CD4-positive, alpha-beta T cell (primary cell): ENCODE measurements at regions not wholly inside any gene's neighbourhood (a gene's known extent, or its start where the extent isn't known, plus 50 kb on each side); places are given as distances from the start of the nearest gene placed in this dataset.

Experiments used
- ATAC-seq: fragments of 200-7000 bp; cut with Tn5 transposase; one replicate; pipeline ENCODE4 v1.10.0; 2022; ENCODE audit warnings: mild to moderate bottlenecking; ENCODE audit not compliant: poor library complexity
- CTCF ChIA-PET: fragments of 350-600 bp; sonication (Branson Sonifier 250); formaldehyde crosslinking; loops from one replicate; lab custom pipeline; 2021; ENCODE audit warnings: antibody characterized with exemption, inconsistent platforms; lab: Charles Lee
- POLR2A ChIA-PET: fragments of 350-600 bp; sonication (Branson Sonifier 250); formaldehyde crosslinking; loops from one replicate; lab custom pipeline; 2021; ENCODE audit warnings: antibody characterized with exemption, inconsistent platforms; lab: Charles Lee
- DNase-seq, 14 experiments: peaks; one replicate each; pipeline ENCODE4 v3.0.0-alpha.2; 2013 to 2020; ENCODE audit warnings: mixed read lengths in 2 of 14
- H3K27ac ChIP-seq, 2 donors: one replicate each; pipeline versions ENCODE4 v1.5.1 to v1.7.0; 2013; ENCODE audit warnings: low read length in 2 of 2, low read depth in 1 of 2, mild to moderate bottlenecking in 1 of 2
- H3K27me3 ChIP-seq, 2 experiments: 1 replicate in 1 of 2; 2 replicates in 1 of 2; pipeline versions ENCODE4 v1.6.1 to v1.7.0; 2013; ENCODE audit warnings: low read length in 2 of 2, control low read depth in 1 of 2, mild to moderate bottlenecking in 1 of 2, moderate library complexity in 1 of 2; ENCODE audit not compliant: insufficient read depth in 2 of 2, control insufficient read depth in 1 of 2
- H3K36me3 ChIP-seq: one replicate; pipeline ENCODE4 v1.6.1; 2013; ENCODE audit warnings: low read length, control low read depth; ENCODE audit not compliant: insufficient read depth
- H3K4me1 ChIP-seq: one replicate; pipeline ENCODE4 v1.6.1; 2013; ENCODE audit warnings: low read length, control low read depth; ENCODE audit not compliant: insufficient read depth
- H3K4me3 ChIP-seq: one replicate; pipeline ENCODE4 v1.5.1; 2013; ENCODE audit warnings: mild to moderate bottlenecking, low read length, moderate library complexity
- H3K9me3 ChIP-seq, 2 experiments: 1 replicate in 1 of 2; 2 replicates in 1 of 2; pipeline versions ENCODE4 v1.6.1 to v1.7.0; 2013; ENCODE audit warnings: low read length in 2 of 2, mild to moderate bottlenecking in 2 of 2, control low read depth in 1 of 2, moderate library complexity in 1 of 2; ENCODE audit not compliant: control insufficient read depth in 1 of 2, insufficient read depth in 1 of 2
- H3K27ac Mint-ChIP-seq: one replicate; pipeline ENCODE4 v1.8.0; 2020; ENCODE audit warnings: mixed read lengths
- H3K27me3 Mint-ChIP-seq: one replicate; pipeline ENCODE4 v1.8.0; 2021; ENCODE audit warnings: mixed read lengths
- H3K36me3 Mint-ChIP-seq: one replicate; pipeline ENCODE4 v1.8.0; 2021; ENCODE audit warnings: low read depth, mixed read lengths
- H3K4me1 Mint-ChIP-seq: one replicate; pipeline ENCODE4 v1.8.0; 2021; ENCODE audit warnings: low read depth, mixed read lengths
- H3K4me3 Mint-ChIP-seq: one replicate; pipeline ENCODE4 v1.8.0; 2020; ENCODE audit warnings: mild to moderate bottlenecking, mixed read lengths
- H3K9me3 Mint-ChIP-seq: one replicate; pipeline ENCODE4 v1.8.0; 2020; ENCODE audit warnings: mixed read lengths
- CTCF ChIP-seq: fragments of 200-600 bp; IDR thresholded peaks from one replicate; pipeline ENCODE4 v1.8.0; 2022; ENCODE audit warnings: antibody characterized with exemption, mild to moderate bottlenecking
- intact Hi-C, 2 experiments: fragments of 100-400 bp; cut with DNase I in 1 of 2; cut with micrococcal nuclease in 1 of 2; formaldehyde crosslinking; loops; one replicate each; pipeline versions ENCODE4 v1.15.1 to v1.9.0; 2023 to 2025; cut with DNase I, micrococcal nuclease

- TF ChIP-seq CTCF, result no peak
- Histone ChIP-seq H3K36me3 (no peaks in the 10 kb centered on the region), H3K27ac (no peak overlapping the region), H3K27me3 (no peaks in the 10 kb centered on the region), H3K4me1 (no peaks in the 10 kb centered on the region), H3K4me3 (no peak overlapping the region), H3K9me3 (peaks cover 0 to 3% of the 10 kb centered on the region in 2 experiments)
- Mint-ChIP-seq H3K27ac (no peak overlapping the region), H3K27me3 (no peaks in the 10 kb centered on the region), H3K9me3 (peaks cover 6% of the 10 kb centered on the region), H3K4me3 (no peak overlapping the region), H3K36me3 (no peaks in the 10 kb centered on the region), H3K4me1 (no peaks in the 10 kb centered on the region)
- ChIA-PET POLR2A (no interaction called here), CTCF (no interaction called here)
- ATAC-seq (no peak), DNase-seq (no peak)
- intact Hi-C loops, result no loop called here
These were observed 604.6 kb downstream of the TFAP2A start for GRCh38 chr6:9810286-9810685.

- Histone ChIP-seq H3K27ac (no peak overlapping the region), H3K36me3 (no peaks in the 10 kb centered on the region), H3K4me1 (no peaks in the 10 kb centered on the region), H3K27me3 (no peaks in the 10 kb centered on the region), H3K4me3 (no peak overlapping the region), H3K9me3 (peaks cover 0 to 16% of the 10 kb centered on the region in 2 experiments)
- ChIA-PET POLR2A (no interaction called here), CTCF (no interaction called here)
- no peak for TF ChIP-seq CTCF
- H3K27me3 Mint-ChIP-seq, result no peaks in the 10 kb centered on the region
- H3K9me3 Mint-ChIP-seq, result peaks cover 6% of the 10 kb centered on the region
- no peaks in the 10 kb centered on the region for H3K36me3 Mint-ChIP-seq
- intact Hi-C loops, result no loop called here
- H3K27ac Mint-ChIP-seq, result no peak overlapping the region
- no peaks in the 10 kb centered on the region for H3K4me1 Mint-ChIP-seq
- no peak for ATAC-seq
- DNase-seq, result no peak
- no peak overlapping the region for H3K4me3 Mint-ChIP-seq
These were observed 608.7 kb downstream of the TFAP2A start for GRCh38 chr6:9806195-9806594.

DNA sequence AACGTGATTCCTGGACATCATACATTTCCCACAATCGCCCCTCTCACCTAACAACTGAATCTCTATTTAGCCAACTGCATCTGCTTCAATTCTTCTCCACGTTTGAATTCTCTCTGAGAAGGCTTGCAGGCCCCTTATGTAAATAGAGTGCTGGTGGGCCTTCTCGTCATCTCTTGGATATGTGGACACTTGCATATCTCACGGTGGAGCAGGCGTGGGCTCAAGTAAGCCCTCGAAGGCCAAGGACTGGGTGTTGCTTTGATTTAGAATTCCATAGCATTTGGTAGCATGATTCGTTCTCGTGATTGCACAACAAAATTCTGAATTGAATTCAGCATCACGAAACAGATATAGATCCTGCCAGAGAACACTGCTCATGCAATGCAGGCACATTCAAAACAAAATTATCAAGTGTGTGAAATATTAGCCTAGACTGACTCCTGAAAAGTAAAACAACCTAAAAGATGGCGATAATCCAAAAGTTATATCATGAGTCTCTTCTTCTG lies 613.6 kb downstream of the TFAP2A start:
- H3K9me3 Mint-ChIP-seq, result peaks cover 6% of the 10 kb centered on the region
- Histone ChIP-seq H3K4me1 (no peaks in the 10 kb centered on the region), H3K27ac (no peak overlapping the region), H3K9me3 (peaks cover 0 to 13% of the 10 kb centered on the region in 2 experiments), H3K27me3 (no peaks in the 10 kb centered on the region), H3K36me3 (no peaks in the 10 kb centered on the region), H3K4me3 (no peak overlapping the region)
- no peaks in the 10 kb centered on the region for H3K36me3 Mint-ChIP-seq
- no peak overlapping the region for H3K27ac Mint-ChIP-seq
- H3K4me1 Mint-ChIP-seq, result no peaks in the 10 kb centered on the region
- H3K4me3 Mint-ChIP-seq, result no peak overlapping the region
- ATAC-seq (no peak), DNase-seq (no peak)
- ChIA-PET CTCF (no interaction called here), POLR2A (no interaction called here)
- no peaks in the 10 kb centered on the region for H3K27me3 Mint-ChIP-seq
- no peak for TF ChIP-seq CTCF
- intact Hi-C loops, result no loop called here
